ENCODE measurements at regions not wholly inside any gene's neighbourhood (a gene's known extent, or its start where the extent isn't known, plus 50 kb on each side); places are given as distances from the start of the nearest gene placed in this dataset.
"Not testable (repeated sequence)": the region's sequence is repeated elsewhere in the genome, so short reads cannot be mapped to it uniquely, and the experiment has no call there.

DNA sequence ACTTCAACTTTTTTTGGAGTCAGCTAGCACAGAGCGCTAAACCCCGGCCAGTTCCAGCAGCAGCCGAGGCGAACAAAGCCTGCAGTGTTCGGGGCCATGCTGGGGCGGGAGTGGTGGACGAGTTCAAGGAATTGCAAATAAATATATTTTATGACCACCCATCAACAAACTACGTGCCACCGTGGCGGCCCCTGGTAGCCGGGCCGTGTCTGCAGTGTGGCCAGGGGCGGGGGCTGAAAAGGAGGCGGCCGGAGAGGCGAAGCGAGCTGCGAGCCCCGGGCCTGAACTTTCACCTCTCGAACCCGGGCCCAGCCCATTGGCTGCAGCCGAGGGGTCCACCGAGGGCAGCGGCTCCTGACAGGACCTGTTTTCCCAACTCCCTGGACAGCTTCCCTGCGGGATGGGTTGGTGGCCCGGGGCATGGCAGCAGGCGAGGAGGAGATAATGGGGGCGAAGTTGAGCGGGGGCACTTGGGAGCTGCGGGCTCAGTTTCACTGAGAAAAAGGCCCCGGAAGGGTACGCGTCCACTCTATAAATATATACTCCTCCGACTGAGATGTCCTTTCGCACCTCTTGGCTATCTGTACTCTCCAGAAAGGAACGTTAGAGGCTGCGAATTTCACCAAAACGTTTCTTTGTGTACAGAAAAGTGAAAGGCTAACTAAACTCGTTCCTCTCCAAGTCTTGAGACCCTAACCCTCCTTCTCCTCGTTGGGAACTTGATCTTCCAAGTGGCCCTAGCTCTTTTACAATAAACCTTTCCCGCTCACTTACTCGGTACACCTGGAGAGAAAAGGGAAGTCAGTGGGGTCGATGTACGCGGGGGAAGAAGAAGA is 164.6 kb upstream of the PPP1R3A start:
- Histone ChIP-seq H3K36me3 (no peaks in the 10 kb centered on the region), H3K27me3 (peaks cover 32% of the 10 kb centered on the region), H3K9me3 (no peaks in the 10 kb centered on the region), H3K4me3 (peak overlapping the region; percentile 32)
- DNase-seq, result peak; percentile 13

- Histone ChIP-seq H3K9me3 (no peaks in the 10 kb centered on the region), H3K4me3 (peak overlapping the region; percentile 32), H3K27me3 (peaks cover 31% of the 10 kb centered on the region), H3K36me3 (no peaks in the 10 kb centered on the region)
- DNase-seq, result no peak
Measured at GRCh38 chr7:114082642-114083165, 163.9 kb upstream of the PPP1R3A start.

GRCh38 chr7:114081606-114082425 is 163.0 kb upstream of the PPP1R3A start:
- peaks cover 28% of the 10 kb centered on the region for H3K27me3 ChIP-seq
- H3K36me3 ChIP-seq, result no peaks in the 10 kb centered on the region
- H3K4me3 ChIP-seq, result no peak overlapping the region
- DNase-seq, result no peak
- no peaks in the 10 kb centered on the region for H3K9me3 ChIP-seq

DNA sequence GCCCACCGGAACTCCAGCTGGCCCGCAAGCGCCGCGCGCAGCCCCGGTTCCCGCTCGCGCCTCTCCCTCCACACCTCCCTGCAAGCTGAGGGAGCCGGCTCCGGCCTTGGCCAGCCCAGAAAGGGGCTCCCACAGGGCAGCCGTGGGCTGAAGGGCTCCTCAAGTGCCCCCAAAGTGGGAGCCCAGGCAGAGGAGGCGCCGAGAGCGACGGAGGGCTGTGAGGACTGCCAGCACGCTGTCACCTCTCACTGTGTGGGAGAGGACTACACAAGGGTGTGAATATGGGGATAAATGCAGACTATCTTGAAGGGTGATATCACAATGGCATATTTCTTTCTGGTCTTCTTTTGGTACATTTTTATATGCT is 158.3 kb upstream of the PPP1R3A start:
- not testable (repeated sequence) for H3K36me3 ChIP-seq, DNase-seq, H3K27me3 ChIP-seq, H3K4me3 ChIP-seq, H3K9me3 ChIP-seq

- not testable (repeated sequence) for H3K27me3 ChIP-seq, H3K4me3 ChIP-seq, H3K36me3 ChIP-seq, DNase-seq, H3K9me3 ChIP-seq
Measured at GRCh38 chr7:114076392-114077157, 157.8 kb upstream of the PPP1R3A start.

- H3K9me3 ChIP-seq, result no peaks in the 10 kb centered on the region
- H3K36me3 ChIP-seq, result no peaks in the 10 kb centered on the region
- no peak for DNase-seq
- no peaks in the 10 kb centered on the region for H3K27me3 ChIP-seq
- H3K4me3 ChIP-seq, result no peak overlapping the region
Measured at GRCh38 chr7:114073701-114074100, 154.9 kb upstream of the PPP1R3A start.

GRCh38 chr7:114070246-114070645 is 151.4 kb upstream of the PPP1R3A start:
- DNase-seq, result no peak
- Histone ChIP-seq H3K9me3 (no peaks in the 10 kb centered on the region), H3K4me3 (no peak overlapping the region), H3K27me3 (no peaks in the 10 kb centered on the region), H3K36me3 (no peaks in the 10 kb centered on the region)

- no peak overlapping the region for H3K4me3 ChIP-seq
- H3K27me3 ChIP-seq, result no peaks in the 10 kb centered on the region
- DNase-seq, result no peak
- no peaks in the 10 kb centered on the region for H3K9me3 ChIP-seq
- H3K36me3 ChIP-seq, result no peaks in the 10 kb centered on the region
Measured at GRCh38 chr7:114062810-114063209, 144.0 kb upstream of the PPP1R3A start.

- H3K36me3 ChIP-seq, result no peaks in the 10 kb centered on the region
- no peak overlapping the region for H3K4me3 ChIP-seq
- DNase-seq, result no peak
- no peaks in the 10 kb centered on the region for H3K27me3 ChIP-seq
- H3K9me3 ChIP-seq, result no peaks in the 10 kb centered on the region
Measured at GRCh38 chr7:114051871-114052331, 133.1 kb upstream of the PPP1R3A start.

GRCh38 chr7:114050571-114050970 is 131.8 kb upstream of the PPP1R3A start:
- Histone ChIP-seq H3K9me3 (no peaks in the 10 kb centered on the region), H3K27me3 (no peaks in the 10 kb centered on the region), H3K36me3 (no peaks in the 10 kb centered on the region), H3K4me3 (no peak overlapping the region)
- no peak for DNase-seq

GRCh38 chr7:114048386-114049235 is 129.8 kb upstream of the PPP1R3A start:
- DNase-seq, result peak; percentile 8
- H3K4me3 ChIP-seq, result peak overlapping the region; percentile 40
- no peaks in the 10 kb centered on the region for H3K9me3 ChIP-seq
- H3K36me3 ChIP-seq, result no peaks in the 10 kb centered on the region
- H3K27me3 ChIP-seq, result no peaks in the 10 kb centered on the region

- Histone ChIP-seq H3K4me3 (peak overlapping the region; percentile 40), H3K36me3 (no peaks in the 10 kb centered on the region), H3K27me3 (no peaks in the 10 kb centered on the region), H3K9me3 (no peaks in the 10 kb centered on the region)
- no peak for DNase-seq
Measured at GRCh38 chr7:114047889-114048288, 129.1 kb upstream of the PPP1R3A start.

- H3K4me3 ChIP-seq, result no peak overlapping the region
- H3K9me3 ChIP-seq, result no peaks in the 10 kb centered on the region
- no peaks in the 10 kb centered on the region for H3K36me3 ChIP-seq
- DNase-seq, result no peak
- no peaks in the 10 kb centered on the region for H3K27me3 ChIP-seq
Measured at GRCh38 chr7:114033475-114033874, 114.7 kb upstream of the PPP1R3A start.

DNA sequence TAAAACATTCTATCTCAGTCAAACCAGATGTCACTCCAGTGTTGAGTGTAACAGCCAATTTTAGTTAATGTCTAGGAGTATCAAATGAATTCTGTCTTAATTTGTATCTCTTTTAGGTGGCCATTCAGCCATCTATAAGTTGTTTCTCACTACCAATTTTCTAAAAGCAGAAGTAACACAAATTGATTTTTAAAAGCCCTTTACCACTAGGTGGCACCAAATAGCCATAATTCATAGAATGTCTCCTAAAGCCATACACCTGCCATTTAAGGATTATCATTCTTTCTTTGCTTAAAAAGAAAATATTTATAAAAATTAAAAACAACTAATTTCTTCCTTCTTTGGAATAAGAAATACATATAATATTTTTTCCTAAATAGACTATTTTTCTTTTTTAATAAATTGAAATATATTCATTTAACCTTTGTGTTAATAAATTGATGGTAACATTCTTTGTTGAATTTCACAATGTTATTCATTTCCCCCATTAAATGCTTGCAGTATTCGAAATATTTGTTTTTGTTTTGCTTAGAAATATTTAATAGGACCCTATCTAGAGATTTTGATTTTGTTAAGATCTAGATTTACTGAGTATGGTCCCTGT is 107.8 kb upstream of the PPP1R3A start:
- Histone ChIP-seq H3K9me3 (no peaks in the 10 kb centered on the region), H3K4me3 (no peak overlapping the region), H3K27me3 (no peaks in the 10 kb centered on the region), H3K36me3 (no peaks in the 10 kb centered on the region)
- no peak for DNase-seq

GRCh38 chr7:114021135-114021534 is 102.3 kb upstream of the PPP1R3A start:
- no peak for DNase-seq
- H3K9me3 ChIP-seq, result no peaks in the 10 kb centered on the region
- no peaks in the 10 kb centered on the region for H3K36me3 ChIP-seq
- H3K27me3 ChIP-seq, result no peaks in the 10 kb centered on the region
- H3K4me3 ChIP-seq, result no peak overlapping the region

- Histone ChIP-seq H3K36me3 (no peaks in the 10 kb centered on the region), H3K4me3 (no peak overlapping the region), H3K27me3 (no peaks in the 10 kb centered on the region), H3K9me3 (no peaks in the 10 kb centered on the region)
- no peak for DNase-seq
Measured at GRCh38 chr7:114008696-114009095, 89.9 kb upstream of the PPP1R3A start.

Measured in MG63 (cell line).